Tibial artery (tissue), 4 donors: ENCODE measurements at regions not wholly inside any gene's neighbourhood (a gene's known extent, or its start where the extent isn't known, plus 50 kb on each side); places are given as distances from the start of the nearest gene placed in this dataset.

ENCODE experiments used
- DNase-seq, 2 donors: peaks; one replicate each; pipeline ENCODE4 v3.0.0-alpha.2; 2019
- H3K27ac ChIP-seq, 2 donors: fragments of 200-600 bp; sonication (generic) in 1 of 2; 1 replicate in 1 of 2; 2 replicates in 1 of 2; pipeline ENCODE4 v1.5.1; 2018 to 2019; ENCODE audit warnings: mild to moderate bottlenecking in 1 of 2
- H3K27me3 ChIP-seq, 2 donors: fragments of 200-600 bp; sonication (generic) in 1 of 2; one replicate each; pipeline versions ENCODE4 v1.5.1 to v1.6.0; 2016 to 2019
- H3K36me3 ChIP-seq, 3 donors: fragments of 200-600 bp; sonication (generic) in 2 of 3; one replicate each; pipeline ENCODE4 v1.5.1; 2016 to 2019; ENCODE audit warnings: mild to moderate bottlenecking in 2 of 3
- H3K4me1 ChIP-seq, 4 donors: fragments of 200-600 bp; sonication (generic) in 2 of 4; 1 replicate in 3 of 4; 2 replicates in 1 of 4; pipeline ENCODE4 v1.5.1; 2016 to 2019
- H3K4me3 ChIP-seq, 2 donors: fragments of 200-600 bp; sonication (generic) in 1 of 2; 1 replicate in 1 of 2; 2 replicates in 1 of 2; pipeline ENCODE4 v1.5.1; 2018 to 2019; ENCODE audit warnings: mild to moderate bottlenecking in 2 of 2
- H3K9me3 ChIP-seq, 3 donors: fragments of 200-600 bp; sonication (generic) in 1 of 3; one replicate each; pipeline ENCODE4 v1.5.1; 2016 to 2019
- intact Hi-C: fragments of 100-400 bp; cut with DNase I; formaldehyde crosslinking; loops from one replicate; pipeline ENCODE4 v1.15.0; 2023; ENCODE audit warnings: low total_unique reads
- TF ChIP-seq, protein P1 (sequence below), 2 experiments: fragments of 200-600 bp in 1 of 2; fragments of 450-650 bp in 1 of 2; IDR thresholded peaks; one replicate each; pipeline ENCODE4 v1.5.1; 2017 to 2019; ENCODE audit warnings: antibody characterized with exemption in 2 of 2, mild to moderate bottlenecking in 1 of 2, moderate library complexity in 1 of 2

DNA sequence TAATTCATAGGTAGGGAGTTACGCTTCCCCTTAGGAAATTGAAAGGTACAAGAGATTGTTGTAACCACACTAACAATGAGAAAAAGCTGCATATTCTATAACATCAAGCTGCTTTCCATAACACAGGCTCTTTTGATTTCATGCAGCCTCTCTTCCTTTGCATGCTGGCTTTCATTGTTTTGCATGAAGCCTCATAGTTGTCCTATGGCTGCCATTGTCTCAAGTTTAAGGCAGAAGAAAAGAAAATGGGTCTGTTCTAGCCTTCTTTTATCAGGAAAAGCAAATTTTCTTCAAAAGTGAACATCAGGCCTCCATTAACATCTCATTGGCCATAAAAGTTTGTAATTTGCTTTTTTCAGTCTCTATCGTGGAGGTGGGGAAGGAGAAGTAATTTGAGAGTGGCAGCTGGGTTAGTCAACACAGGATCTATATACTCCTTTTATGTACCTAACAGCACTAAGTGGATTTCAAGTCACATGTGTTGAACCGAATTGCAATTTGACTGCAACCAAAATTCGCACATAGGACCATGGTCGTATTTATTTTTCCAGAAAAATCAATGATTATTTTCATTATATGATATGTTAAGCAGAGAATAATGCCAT, 248.5 kb upstream of the RND3 start:
- Histone ChIP-seq H3K9me3 (no peaks in the 10 kb centered on the region), H3K4me1 (no peaks in the 10 kb centered on the region), H3K36me3 (no peaks in the 10 kb centered on the region), H3K4me3 (no peak overlapping the region), H3K27ac (no peak overlapping the region), H3K27me3 (no peaks in the 10 kb centered on the region)
- no peak for DNase-seq
- TF ChIP-seq, protein P1, sequence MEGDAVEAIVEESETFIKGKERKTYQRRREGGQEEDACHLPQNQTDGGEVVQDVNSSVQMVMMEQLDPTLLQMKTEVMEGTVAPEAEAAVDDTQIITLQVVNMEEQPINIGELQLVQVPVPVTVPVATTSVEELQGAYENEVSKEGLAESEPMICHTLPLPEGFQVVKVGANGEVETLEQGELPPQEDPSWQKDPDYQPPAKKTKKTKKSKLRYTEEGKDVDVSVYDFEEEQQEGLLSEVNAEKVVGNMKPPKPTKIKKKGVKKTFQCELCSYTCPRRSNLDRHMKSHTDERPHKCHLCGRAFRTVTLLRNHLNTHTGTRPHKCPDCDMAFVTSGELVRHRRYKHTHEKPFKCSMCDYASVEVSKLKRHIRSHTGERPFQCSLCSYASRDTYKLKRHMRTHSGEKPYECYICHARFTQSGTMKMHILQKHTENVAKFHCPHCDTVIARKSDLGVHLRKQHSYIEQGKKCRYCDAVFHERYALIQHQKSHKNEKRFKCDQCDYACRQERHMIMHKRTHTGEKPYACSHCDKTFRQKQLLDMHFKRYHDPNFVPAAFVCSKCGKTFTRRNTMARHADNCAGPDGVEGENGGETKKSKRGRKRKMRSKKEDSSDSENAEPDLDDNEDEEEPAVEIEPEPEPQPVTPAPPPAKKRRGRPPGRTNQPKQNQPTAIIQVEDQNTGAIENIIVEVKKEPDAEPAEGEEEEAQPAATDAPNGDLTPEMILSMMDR (IDR thresholded peaks at IDR 0.05) = no peak
- intact Hi-C loops = no loop called here

DNA sequence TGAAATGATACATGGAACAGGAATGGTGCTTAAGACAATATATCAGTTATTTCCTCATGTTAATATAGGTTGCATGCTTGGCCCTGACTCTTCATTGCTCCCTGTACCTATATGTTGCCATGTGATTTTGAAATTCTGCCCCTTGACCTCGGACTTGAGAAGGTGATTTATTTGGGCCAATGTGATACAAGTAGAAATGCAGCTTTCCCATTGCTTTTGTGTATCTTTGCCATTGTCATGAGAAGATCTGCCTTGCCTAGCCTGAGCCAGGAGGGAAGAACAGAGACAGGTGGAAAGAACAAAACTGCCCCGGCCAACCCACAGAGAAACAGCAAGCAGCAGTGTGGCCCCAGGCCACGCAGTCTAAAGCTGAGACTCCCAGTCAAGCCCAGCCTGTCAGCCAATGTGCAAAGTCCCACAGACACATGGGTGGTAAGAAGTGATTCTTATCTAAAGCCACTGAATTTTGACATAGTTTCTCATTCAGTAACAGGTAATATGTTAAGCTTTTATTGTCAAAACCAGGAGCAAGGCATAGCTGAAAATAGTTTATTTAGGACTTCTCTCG, 245.7 kb upstream of the RND3 start:
- H3K27me3 ChIP-seq = no peaks in the 10 kb centered on the region
- H3K36me3 ChIP-seq = no peaks in the 10 kb centered on the region
- intact Hi-C loops = no loop called here
- no peak for DNase-seq
- no peak overlapping the region for H3K27ac ChIP-seq
- H3K9me3 ChIP-seq = no peaks in the 10 kb centered on the region
- no peaks in the 10 kb centered on the region for H3K4me1 ChIP-seq
- TF ChIP-seq, protein P1 (IDR thresholded peaks at IDR 0.05) = no peak
- no peak overlapping the region for H3K4me3 ChIP-seq

DNA sequence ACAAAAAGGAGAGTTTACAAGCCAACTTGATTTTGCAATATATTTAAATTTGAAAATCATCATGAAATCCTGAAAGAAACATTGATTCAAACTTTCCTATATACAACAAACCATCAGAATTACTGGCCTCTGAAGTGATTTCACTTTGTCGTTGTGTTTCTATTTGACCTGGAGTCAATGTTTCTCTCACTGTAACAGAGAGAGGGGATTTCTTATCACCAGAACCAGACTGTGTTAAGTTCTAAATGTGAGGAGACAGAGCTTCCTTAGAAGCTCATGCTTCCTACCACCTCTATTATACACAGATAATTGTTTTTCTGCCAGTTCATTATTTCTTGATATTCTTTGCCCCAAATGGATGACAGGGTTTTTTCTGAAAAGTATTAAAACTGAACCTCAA, 245.0 kb upstream of the RND3 start:
- no peak overlapping the region for H3K4me3 ChIP-seq
- TF ChIP-seq, protein P1 (IDR thresholded peaks at IDR 0.05) = no peak
- H3K4me1 ChIP-seq = no peaks in the 10 kb centered on the region
- DNase-seq = no peak
- H3K36me3 ChIP-seq = no peaks in the 10 kb centered on the region
- no peaks in the 10 kb centered on the region for H3K27me3 ChIP-seq
- H3K9me3 ChIP-seq = no peaks in the 10 kb centered on the region
- no peak overlapping the region for H3K27ac ChIP-seq
- intact Hi-C loops = no loop called here

DNA sequence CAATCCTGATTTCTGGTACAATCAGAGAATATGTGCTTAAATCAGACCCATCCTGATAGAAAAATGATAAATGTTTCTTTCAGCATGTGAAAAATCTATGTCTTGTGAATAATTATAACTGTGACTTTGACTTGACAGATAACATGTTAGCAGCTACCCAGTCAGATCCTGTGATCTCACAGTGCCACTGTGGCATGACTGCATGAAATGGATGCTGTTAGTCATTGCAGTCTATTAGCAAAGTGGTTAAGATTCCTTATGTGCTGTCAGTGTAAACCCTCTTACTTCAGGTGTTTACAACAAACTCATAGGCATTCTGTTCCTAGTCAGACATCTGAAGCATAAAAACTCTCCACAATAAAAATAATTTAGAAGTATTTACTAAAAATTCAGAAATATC, 244.6 kb upstream of the RND3 start:
- no peaks in the 10 kb centered on the region for H3K27me3 ChIP-seq
- no peaks in the 10 kb centered on the region for H3K9me3 ChIP-seq
- no peak for DNase-seq
- H3K36me3 ChIP-seq = no peaks in the 10 kb centered on the region
- no peak overlapping the region for H3K27ac ChIP-seq
- H3K4me3 ChIP-seq = no peak overlapping the region
- TF ChIP-seq, protein P1 (IDR thresholded peaks at IDR 0.05) = no peak
- H3K4me1 ChIP-seq = no peaks in the 10 kb centered on the region
- intact Hi-C loops = no loop called here

DNA sequence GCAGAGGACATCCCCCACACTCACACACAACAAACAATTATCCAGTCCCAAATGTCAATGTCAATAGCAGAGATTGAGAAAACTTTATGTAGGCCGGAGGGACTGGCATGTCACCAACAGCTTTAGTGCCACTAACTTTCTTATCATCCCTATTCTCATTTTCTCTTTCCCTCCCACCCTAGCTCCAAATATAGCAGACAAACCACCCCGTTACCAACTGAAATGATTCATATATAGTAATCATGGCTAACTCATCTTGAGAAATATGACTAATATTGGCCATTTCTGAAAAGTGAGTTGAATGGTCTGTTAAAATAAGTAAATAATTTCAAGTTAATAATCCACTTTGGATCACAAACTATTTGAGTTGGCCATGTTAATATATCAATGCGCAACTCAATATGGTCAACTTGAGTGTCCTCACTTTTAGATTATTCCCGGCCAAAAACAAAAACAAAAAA, 242.1 kb upstream of the RND3 start:
- TF ChIP-seq, protein P1 (IDR thresholded peaks at IDR 0.05) = no peak
- intact Hi-C loops = no loop called here

More for the DNA sequence above, 242.1 kb upstream of the RND3 start:
- Histone ChIP-seq H3K4me3 (no peak overlapping the region), H3K27me3 (no peaks in the 10 kb centered on the region), H3K36me3 (no peaks in the 10 kb centered on the region), H3K4me1 (no peaks in the 10 kb centered on the region), H3K27ac (no peak overlapping the region), H3K9me3 (no peaks in the 10 kb centered on the region)
- no peak for DNase-seq
